ENCODE measurements at regions not wholly inside any gene's neighbourhood (a gene's known extent, or its start where the extent isn't known, plus 50 kb on each side); places are given as distances from the start of the nearest gene placed in this dataset.

DNA sequence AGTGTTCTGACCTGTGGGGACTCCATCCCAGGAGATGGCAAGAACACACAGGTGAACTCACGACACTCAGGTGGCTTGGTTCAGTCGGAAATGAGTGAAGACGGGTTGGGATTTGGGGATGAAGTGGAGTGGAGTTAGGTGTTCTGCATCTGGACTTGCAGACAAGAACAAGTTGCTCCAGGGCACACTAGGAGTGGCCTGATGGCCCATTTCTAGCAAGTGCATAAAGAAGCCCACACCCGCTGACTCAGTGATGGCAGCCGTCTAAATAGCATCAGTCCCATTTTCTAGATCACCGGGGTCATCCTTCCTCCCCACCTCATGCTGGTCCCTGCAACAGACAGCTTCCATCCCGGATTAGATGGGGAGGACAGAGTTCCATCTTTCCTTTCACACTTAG lies 278.4 kb downstream of the C1orf94 start:
- TF ChIP-seq POLR2AphosphoS5 (IDR thresholded peaks at IDR 0.05; ENCODE audit: insufficient read depth, low read depth, low read length) (no peak), CTCF (IDR thresholded peaks at IDR 0.05; ENCODE audit: extremely low read depth in 1 of 2, insufficient read depth in 1 of 2, low read depth in 1 of 2, low read length in 2 of 2) (no peak), JUN (IDR thresholded peaks at IDR 0.05; ENCODE audit: borderline replicate concordance, insufficient read depth, insufficient read length, low read depth) (no peak), POLR2A (IDR thresholded peaks at IDR 0.05; ENCODE audit: low read depth, low read length) (no peak)

Data from endothelial cell of umbilical vein (primary cell).